GM19463 (cell line): ENCODE measurements at regions not wholly inside any gene's neighbourhood (a gene's known extent, or its start where the extent isn't known, plus 50 kb on each side); places are given as distances from the start of the nearest gene placed in this dataset.
"Not testable (repeated sequence)": the region's sequence is repeated elsewhere in the genome, so short reads cannot be mapped to it uniquely, and the experiment has no call there.

Experiments used
- ATAC-seq: cut with Tn5 transposase; IDR thresholded peaks from one replicate; pipeline ENCODE4 v1.9.1; 2021; ENCODE audit warnings: mild to moderate bottlenecking, moderate library complexity; ENCODE audit not compliant: unreplicated experiment

GRCh38 chr22:23397613-23398567, 182.2 kb downstream of the IGLL1 start:
- ATAC-seq, result no peak

DNA sequence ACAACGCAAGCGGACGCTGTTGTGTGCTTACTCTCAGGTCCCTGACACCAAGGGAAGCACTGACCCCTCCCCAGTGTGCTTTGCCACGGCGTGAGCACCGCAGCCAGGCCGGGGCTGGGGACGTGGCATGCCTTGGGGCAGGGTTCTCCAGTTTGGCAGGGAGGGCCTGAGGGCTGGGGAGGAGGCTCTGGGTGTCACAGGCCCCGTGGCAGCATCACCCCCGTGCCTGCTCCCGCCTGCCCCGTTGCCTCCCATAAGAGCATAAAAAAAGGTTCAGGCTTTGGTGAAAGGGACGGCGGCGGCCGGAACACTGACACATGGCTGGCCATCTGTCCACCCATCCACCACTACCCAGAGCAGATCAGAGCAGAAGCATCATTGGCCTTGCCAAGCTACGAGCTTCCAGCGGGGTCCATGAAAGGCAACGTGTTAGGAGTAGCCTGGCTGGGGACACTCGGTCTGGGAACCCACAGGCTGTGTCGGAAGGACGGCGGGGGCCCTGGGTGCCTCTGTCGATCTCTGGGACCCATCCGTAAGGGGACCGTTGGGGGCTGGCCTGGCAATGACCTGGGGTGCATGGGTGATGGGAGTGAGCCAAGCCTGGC, 183.0 kb downstream of the IGLL1 start:
- ATAC-seq, result no peak

GRCh38 chr22:23396362-23397007, 183.6 kb downstream of the IGLL1 start:
- ATAC-seq, result no peak

DNA sequence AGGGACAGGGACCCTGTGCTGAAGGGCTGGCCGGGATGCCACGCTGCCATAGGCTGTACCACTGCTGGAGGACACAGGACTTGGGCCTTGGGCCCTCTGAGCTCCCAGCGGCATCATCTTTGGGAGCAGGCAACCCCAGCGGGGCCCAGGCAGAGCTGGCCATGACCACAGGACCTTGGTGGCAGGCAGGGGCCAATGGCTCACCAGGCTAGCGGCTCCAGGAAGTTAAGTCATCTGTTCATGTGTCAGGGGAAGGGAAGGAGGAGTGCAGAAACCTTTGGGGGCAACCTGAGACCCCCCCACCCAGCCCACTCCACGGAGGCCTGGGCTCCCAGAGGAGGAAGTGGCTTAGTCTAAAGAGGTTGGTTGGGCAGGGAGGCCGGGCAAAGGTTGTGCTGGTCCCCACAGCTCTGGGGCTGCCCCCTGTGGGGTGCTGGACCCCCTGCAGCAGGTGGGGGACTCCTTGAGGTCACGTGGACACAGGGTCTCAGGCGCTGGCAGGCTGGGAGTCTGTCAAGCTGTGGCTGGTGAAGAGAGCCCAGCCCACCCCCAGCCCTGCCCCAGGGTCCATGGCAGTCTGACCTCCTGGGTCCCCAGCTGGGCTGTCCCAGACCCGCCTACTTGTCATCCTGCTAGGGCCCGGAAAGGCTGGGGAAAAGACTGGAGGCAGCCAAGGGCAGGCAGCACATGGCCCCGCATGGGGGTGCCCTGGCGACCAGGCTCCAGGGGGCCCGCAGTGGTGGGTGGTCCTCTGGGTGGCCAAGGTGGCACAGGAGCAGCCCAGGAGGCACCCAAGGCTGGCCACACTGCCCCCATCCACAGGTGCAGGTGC, 184.3 kb downstream of the IGLL1 start:
- no peak for ATAC-seq

GRCh38 chr22:23394525-23395326, 185.4 kb downstream of the IGLL1 start:
- ATAC-seq, result no peak

GRCh38 chr22:23393721-23394320, 186.3 kb downstream of the IGLL1 start:
- ATAC-seq, result no peak

- ATAC-seq, result not testable (repeated sequence)
Observed at GRCh38 chr22:23393199-23393598, 186.9 kb downstream of the IGLL1 start.

- no peak for ATAC-seq
Observed at GRCh38 chr22:23392420-23393121, 187.5 kb downstream of the IGLL1 start.

DNA sequence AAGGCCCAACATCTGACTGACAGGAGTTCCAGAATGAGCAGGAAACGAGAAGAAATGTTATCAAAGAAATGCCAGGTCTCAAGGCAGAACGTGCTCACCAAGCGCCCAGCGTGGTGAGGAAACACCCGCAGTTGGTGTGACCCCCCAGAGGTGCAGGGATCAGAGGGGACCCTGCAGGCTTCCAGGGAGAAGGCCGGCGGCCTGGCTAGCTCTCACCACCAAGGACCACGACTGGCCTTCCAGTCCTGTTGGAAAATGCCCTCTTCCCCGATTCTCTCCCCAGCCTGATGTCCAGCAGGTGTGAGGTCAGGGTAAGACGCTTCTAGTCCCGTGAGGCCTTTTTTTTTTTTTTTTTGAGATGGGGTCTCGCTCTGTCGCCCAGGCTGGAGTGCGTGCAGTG, 189.1 kb downstream of the IGLL1 start:
- no peak for ATAC-seq

- ATAC-seq, result no peak
Observed at GRCh38 chr22:23389271-23390071, 190.6 kb downstream of the IGLL1 start.

GRCh38 chr22:23388517-23388890, 191.6 kb downstream of the IGLL1 start:
- no peak for ATAC-seq

DNA sequence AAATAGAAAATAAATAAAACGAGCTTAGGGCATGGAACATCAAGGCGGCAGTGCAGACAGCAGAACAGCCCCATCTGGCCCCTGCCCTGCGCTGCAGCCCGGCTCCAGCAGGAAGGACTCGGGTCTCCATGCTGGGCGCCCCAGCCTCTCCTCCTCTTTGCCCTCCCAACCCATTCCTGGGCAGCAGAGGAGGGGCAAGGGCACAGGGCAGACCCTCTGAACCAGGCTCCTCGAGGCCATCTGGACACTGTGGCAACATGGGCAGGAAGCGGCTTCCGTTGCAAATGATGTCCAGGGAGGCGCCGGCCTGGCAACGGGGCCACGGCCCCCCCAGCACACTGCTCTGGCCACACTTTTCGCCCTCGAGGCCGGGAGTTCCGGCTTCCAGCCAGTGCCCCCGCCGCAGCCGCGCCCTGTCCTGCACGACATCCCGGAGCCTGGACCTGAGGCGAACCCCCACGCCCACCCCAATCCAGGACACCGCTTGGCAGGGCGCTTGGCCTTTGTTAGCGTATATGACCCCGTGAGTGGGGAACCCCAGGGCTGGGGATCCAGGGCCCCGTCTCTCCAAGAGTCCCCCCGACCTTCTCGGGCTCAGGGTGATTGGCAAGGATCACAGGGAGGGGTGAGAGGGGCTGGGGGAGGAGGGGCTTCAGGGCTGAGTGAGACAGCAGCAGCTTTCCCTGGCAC, 192.1 kb downstream of the IGLL1 start:
- no peak for ATAC-seq

DNA sequence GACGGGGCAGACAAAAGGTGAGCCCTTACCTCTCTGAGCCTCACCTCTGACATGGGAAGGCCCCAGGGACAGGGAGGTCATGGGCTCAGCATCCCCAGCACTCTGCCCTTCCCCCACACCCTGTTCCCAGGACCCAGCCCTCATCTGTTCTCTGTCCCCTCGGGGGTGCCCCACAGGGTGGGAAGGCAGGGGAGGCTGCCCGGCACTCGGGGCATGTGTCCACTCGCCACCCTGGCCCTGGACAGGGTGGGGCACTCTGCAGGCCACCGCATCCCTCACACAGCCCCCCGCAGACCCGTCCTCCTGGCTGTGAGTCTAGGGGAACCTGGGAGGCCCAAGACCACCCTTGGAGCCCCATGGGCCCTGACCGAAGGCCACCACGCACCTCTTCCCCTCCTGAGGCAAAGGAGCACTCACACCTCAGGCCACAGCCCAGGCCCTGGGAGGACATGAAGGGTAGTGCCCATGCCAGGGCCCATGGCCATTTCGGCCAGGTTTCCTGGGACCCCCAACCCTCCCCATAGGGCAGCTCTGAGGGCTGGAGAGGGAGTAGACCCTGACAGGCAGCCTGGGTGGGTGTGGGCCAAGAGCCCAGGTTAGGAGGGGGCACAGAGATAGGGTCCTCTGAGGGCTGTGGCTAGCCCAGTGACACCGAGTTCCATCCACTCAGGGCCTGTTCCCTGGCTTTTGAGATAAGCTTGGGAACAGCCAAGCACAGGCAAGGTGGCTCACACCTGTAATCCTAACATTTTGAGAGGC, 193.1 kb downstream of the IGLL1 start:
- ATAC-seq, result no peak

DNA sequence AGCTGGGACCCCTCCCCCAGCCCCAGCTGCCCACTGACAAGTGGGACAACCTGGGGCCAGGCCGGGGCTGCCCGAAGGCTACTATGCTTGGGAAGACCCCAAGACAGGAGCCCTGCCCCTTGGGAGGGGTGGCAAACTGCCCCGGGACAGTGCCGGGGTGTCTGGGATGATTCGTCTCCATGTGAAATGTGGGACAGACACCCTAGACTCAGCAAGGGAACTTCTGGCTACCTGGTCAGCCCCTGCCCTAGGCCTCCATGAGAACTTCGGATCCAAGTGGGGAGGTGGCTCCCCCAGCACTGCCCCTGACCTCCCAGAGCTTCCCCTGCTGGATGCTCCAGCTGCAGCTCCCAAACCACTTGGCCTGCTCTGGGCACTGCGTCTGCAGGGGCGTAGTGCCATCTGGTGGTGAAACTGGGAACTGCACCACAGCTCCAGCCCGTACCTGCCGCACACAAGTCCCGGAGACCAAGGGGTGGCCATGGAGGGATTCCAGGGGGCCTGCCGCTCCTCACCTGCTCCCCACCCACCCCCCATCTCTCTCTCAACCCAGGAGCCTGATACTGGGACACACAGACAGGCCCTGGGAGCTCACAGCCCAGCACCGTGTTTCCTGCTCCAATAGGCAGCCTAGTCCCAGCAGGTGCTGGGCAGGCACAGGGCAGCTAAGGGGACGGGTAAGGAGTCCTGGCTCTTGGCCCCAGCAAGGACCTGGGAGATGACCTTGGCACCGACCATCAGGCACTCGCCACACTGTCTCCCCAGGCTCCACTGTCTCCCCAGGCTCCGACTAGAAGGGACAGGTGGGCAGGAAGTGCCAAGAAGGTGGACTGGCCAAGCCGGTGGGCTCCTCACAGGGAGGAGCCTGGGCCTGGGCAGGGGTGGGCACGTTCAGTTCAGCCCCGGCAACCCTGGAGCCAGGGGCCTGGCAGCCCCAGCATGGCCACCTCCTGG, 194.1 kb downstream of the IGLL1 start:
- no peak for ATAC-seq

DNA sequence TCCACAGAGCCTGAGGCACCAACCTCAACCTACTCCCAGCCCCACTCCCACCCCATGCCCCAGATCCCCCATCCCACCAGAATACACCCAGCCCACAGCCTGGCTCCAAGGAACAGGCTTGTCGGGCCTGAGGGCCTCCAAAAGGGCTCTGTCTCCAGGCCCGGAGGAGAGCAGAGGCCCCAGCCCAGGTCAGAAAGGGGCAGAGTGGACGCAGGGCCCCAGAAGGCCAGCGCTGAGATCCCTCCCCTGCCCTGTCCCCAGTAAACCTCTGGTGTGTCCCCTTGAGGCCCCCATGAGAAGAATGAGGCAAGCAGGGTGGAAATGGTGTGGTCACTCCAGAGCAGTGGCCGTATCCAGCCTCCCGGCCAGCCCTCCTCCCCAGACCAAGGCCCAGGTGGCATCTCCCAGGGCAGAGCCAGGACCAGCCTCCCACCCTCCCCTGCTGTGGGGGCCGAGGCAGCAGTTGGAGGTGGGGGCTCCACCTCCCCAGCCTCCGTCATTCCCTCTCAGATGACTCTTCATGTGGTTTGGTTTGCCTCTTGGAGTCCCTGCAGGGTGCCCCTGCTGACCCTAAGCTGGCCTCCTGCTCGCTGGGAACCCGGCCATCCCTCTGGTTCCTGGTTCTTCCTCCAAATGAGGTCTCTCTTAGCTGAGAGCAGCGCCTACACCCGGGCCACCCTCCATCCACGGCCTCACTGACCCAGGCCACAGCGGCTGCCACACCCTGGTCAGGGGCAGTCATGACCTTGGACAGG, 195.0 kb downstream of the IGLL1 start:
- no peak for ATAC-seq
